HG03342 (cell line): ENCODE measurements at regions not wholly inside any gene's neighbourhood (a gene's known extent, or its start where the extent isn't known, plus 50 kb on each side); places are given as distances from the start of the nearest gene placed in this dataset.

Source experiments
- ATAC-seq: cut with Tn5 transposase; IDR thresholded peaks from one replicate; pipeline ENCODE4 v1.9.1; 2021; ENCODE audit warnings: mild to moderate bottlenecking, moderate library complexity; ENCODE audit not compliant: unreplicated experiment

DNA sequence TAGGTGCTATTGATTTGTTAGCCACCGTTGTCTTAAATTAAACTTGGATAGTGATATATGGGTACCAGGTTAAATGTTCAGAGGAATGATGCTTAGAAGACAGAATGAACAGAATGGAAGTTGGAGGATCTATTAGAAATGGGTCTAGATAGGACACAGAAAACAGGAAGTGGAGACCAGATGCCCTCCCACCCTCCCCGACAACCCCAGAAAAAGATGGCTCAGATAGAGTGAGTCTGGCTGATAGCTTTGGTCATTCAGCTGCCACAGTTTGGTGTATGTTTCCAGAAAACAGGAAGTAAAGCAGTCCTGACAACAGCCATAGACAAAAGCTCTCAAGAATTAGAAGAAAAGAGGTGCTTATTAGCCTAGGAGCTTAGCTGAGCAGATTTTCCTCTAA lies 71.5 kb upstream of the DSG1 start:
- ATAC-seq: no peak

DNA sequence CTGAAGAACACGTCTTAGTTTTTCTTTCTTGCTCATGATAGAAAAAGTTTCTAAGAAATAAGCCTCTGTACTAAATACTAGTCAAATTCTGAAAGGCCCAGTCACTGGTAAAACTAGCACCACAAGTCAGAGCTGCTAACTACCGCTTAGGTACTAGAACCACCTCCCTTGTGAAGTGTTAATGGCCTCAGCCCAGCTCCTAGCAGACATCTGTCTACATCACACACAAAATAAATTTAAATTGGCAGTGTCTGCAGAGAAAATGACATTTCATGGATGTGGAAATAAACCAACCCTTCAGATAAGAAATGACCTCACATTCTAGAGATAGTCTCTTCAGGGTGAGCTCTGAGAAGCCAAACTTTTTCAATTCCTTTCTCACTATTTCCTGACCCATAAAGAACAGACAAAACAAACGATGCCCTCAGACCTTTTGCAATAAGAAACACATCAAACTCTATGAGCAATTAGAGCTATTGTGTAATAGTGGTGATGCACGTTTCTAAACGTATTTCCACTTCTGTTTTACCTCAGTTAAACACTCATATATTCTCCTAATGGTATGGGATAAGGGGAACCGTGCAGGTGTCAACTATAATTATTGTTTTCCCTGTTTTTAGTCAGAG lies 70.3 kb upstream of the DSG1 start:
- ATAC-seq: no peak

DNA sequence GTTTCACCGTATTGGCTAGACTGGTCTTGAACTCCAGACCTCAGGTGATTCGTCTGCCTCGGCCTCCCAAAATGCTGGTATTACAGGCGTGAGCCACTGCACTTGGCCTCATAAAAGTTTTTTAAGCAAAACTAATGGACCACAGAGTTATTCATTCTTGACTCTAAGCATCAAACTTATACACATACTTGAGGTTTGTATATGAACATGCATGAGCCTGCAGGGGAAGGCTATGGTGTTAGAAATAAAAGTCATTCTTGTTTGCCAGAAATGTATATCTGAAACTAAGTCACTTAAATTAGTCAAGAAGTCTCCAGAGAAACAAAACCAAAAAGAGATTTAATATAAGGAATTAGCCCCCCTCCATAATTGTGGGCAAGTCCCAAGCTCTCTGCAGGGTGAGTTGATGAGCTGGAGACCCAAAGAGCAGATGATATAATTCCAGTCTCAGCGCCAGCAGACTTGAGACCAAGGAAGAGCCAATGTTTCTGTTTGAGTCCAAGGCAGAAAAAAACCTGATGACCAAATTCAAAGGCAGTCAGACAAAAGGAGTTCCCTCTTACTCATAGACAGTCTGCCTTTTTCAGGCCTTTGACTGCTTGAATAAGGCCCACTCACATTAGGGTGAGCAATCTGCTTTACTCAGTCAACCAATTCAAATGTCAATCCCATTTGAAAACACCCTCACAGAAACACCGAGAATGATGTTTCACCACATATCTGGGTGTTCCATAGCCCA lies 69.0 kb upstream of the DSG1 start:
- ATAC-seq: no peak

DNA sequence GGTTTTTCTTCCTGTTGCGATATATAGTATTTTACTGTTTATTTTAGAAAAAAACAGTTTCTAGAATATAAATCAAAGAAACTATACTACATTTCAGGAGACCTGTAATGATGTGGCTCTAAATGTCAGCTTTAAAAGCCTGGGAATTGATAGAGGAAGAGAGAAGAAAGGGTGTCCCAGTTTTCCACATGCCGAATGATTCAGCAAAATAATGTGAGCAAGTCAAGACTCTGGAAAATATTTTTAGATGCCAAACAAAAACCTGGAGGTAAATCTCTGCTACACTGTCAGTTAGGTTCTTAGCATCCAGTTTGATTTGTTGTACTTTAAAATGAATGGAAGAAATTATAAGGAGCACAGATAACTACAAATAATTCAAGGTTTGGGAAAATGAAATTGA lies 67.1 kb upstream of the DSG1 start:
- no peak for ATAC-seq

DNA sequence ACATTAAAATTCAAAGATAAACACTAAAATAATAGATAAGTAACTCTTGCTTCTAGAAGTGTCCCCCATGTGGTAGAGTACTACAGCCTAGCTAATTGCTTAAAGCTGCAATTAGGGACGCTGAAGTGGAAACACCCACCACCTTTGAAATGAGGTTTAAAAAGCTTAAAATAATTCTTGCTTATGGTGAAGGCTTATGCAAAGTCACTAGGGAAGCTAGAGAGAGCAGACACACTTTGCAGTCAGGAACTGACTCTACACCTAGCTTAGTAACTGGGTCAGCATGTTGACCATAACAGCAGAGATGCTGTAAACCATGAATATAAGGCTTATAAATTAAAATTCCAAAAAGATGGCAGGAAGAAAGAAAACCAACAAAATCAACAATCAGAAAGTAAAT lies 65.4 kb upstream of the DSG1 start:
- no peak for ATAC-seq

DNA sequence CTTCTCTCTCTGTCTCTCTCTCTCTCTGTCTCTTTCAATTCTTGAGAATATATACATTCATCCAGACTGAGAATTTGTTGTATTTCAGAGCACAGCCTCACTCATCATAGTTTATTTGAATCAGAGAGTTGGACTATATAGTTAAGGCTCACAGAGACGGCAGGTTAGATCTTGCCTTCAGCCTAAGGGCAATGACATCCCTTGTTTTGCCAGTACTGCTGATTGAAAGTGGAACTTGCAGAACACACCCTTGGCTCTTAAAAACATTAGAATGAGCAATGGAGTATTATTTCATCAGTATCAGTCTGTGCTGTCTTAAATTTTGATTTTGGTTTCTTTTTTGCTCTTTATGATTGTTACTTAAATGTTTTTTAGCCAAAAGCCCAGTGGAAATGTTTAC lies 62.0 kb upstream of the DSG1 start:
- no peak for ATAC-seq

DNA sequence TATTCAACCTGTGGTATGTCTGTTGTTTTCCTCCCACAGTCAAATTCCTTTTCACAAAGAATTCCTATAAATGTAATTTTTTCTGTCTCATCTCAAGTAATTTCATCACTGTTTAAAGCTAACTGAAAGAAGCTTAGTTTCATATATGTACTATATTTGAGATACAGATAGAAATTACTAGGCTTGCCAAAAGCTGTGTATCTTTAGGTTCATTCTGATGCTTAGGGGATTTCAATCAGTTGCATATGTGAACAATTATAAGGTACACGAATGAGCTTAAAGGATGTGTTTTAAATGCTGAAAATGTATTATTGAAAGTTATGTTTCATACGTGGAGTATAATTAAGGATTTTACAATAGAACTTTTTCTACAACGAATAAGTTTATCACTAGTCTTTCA lies 59.2 kb upstream of the DSG1 start:
- no peak for ATAC-seq

DNA sequence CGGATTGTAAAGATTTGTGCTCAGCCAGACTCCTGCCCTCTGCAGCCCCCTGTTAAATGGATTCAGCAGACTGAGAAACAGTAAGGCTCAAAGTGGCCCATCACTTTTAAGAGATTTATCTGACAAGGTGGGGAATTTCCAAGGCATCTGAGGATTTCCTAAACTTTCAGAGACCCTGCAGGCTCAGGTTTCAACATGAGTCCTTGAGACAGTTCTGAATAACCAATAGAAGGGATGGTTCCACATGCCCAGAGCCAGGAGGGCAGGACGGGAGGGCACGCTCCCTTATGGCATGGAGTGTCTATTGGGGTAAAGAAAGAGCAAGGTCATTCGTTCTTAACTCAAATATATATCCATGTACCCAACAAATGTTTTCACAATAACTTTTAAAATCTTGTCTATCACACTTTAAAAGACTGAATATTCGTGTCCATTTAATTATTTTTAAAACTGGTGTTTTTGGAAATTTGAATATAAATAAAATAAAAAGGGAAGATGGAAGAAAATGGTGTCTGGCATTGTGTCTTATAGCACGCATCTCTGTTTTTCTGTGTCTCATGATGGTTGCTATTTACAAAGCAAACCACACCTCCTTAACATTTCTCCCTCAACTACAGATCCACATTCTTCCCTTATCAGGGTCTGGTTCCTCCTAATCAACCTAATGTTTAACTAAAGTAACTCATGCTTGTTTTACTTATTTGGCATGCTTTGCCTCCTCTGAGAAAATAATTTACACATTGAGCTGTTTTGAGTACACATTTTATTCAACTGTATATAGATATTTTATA lies 56.0 kb upstream of the DSG1 start:
- ATAC-seq: no peak

DNA sequence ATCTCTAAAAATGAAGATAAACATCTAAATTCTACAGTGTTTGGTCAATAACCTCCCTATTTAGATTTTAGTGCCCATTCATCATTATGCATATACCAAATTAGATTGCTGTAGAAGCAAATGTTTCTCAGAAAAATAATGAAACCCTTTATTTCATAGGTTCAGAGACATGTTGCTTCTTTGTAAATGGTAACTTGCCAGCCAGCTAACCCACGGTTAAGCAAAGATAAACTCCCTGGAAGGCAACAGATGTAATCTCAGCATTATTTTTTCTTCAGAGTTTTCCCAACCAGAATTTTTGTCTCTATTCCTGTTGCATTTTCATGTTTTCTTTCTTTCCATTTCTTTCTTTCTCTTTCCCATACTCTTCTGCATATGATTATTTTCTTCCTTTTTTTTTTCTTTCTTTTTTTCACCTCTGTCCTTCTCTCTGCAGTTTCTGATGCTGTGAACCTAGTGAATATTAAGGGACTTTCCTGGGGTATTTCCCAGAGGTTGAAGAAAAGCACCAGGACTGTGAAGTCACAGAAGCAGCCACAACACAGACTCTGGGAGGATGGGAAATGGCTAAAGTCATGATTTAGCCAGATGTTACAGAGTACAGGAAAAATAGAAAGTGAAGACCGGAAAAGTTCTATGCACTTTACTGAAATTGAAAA lies 50.0 kb upstream of the DSG1 start:
- peak; percentile 71 for ATAC-seq
